GM23338 (cell line): ENCODE measurements at regions not wholly inside any gene's neighbourhood (a gene's known extent, or its start where the extent isn't known, plus 50 kb on each side); places are given as distances from the start of the nearest gene placed in this dataset.

ENCODE experiments used
- ATAC-seq: fragments of 200-7000 bp; cut with Tn5 transposase; 3 replicates; pipeline ENCODE4 v1.9.1; 2020
- DNase-seq: peaks from one replicate; pipeline ENCODE4 v3.0.0-alpha.2; 2015; ENCODE audit warnings: low spot score
- H2AFZ ChIP-seq: fragments of 200-600 bp; sonication (generic); 2 replicates; pipeline ENCODE4 v1.8.0; 2016; ENCODE audit warnings: antibody characterized with exemption, mild to moderate bottlenecking, moderate library complexity
- H3F3A ChIP-seq: fragments of 200-600 bp; sonication (generic); replicated peaks from 2 replicates; pipeline ENCODE4 v1.8.0; 2017; ENCODE audit warnings: antibody characterized with exemption, mixed run types, low read depth
- H3K27ac ChIP-seq: fragments of 200-600 bp; sonication (generic); 2 replicates; pipeline ENCODE4 v1.6.1; 2016; ENCODE audit warnings: low read depth
- H3K27me3 ChIP-seq: fragments of 200-600 bp; sonication (generic); 2 replicates; pipeline ENCODE4 v1.8.0; 2016; ENCODE audit warnings: mild to moderate bottlenecking, mixed run types, moderate library complexity; ENCODE audit not compliant: insufficient read depth
- H3K36me3 ChIP-seq: fragments of 200-600 bp; sonication (generic); 2 replicates; pipeline ENCODE4 v1.8.0; 2016; ENCODE audit warnings: mild to moderate bottlenecking; ENCODE audit not compliant: insufficient read depth
- H3K4me1 ChIP-seq: fragments of 200-600 bp; sonication (generic); 2 replicates; pipeline ENCODE4 v1.8.0; 2016; ENCODE audit warnings: mild to moderate bottlenecking, moderate library complexity; ENCODE audit not compliant: insufficient read depth
- H3K4me2 ChIP-seq: fragments of 200-600 bp; sonication (generic); 2 replicates; pipeline ENCODE4 v1.7.1; 2017; ENCODE audit warnings: mixed run types
- H3K4me3 ChIP-seq: fragments of 200-600 bp; sonication (generic); 2 replicates; pipeline ENCODE4 v1.6.1; 2016; ENCODE audit warnings: mixed run types
- H3K79me2 ChIP-seq: fragments of 200-600 bp; sonication (generic); replicated peaks from 2 replicates; pipeline ENCODE4 v1.8.0; 2017; ENCODE audit warnings: mild to moderate bottlenecking; ENCODE audit not compliant: insufficient read depth
- H3K9me2 ChIP-seq: fragments of 200-600 bp; sonication (generic); 2 replicates; pipeline ENCODE4 v1.8.0; 2017; ENCODE audit not compliant: insufficient read depth
- H4K20me1 ChIP-seq: fragments of 200-600 bp; sonication (generic); replicated peaks from 2 replicates; pipeline ENCODE4 v1.8.0; 2017; ENCODE audit warnings: mild to moderate bottlenecking; ENCODE audit not compliant: insufficient read depth
- H3K27ac Mint-ChIP-seq: 2 replicates; pipeline ENCODE4 v1.8.0; 2020; ENCODE audit warnings: inconsistent platforms, mild to moderate bottlenecking, moderate library complexity, mixed read lengths
- H3K27me3 Mint-ChIP-seq: 3 replicates; pipeline ENCODE4 v1.8.0; 2022; ENCODE audit warnings: low read depth, mild to moderate bottlenecking, moderate library complexity, mixed read lengths, inconsistent platforms; ENCODE audit not compliant: insufficient read depth, poor library complexity
- H3K36me3 Mint-ChIP-seq: 3 replicates; pipeline ENCODE4 v1.8.0; 2021; ENCODE audit warnings: low read depth, mild to moderate bottlenecking, inconsistent platforms, moderate library complexity, mixed read lengths
- H3K4me1 Mint-ChIP-seq: 3 replicates; pipeline ENCODE4 v1.8.0; 2020; ENCODE audit warnings: mild to moderate bottlenecking, inconsistent platforms, mixed read lengths
- H3K4me3 Mint-ChIP-seq: 3 replicates; pipeline ENCODE4 v1.8.0; 2021; ENCODE audit warnings: moderate library complexity, mild to moderate bottlenecking, inconsistent platforms, mixed read lengths
- H3K9me3 Mint-ChIP-seq: 3 replicates; pipeline ENCODE4 v1.8.0; 2020; ENCODE audit warnings: moderate library complexity, mild to moderate bottlenecking, inconsistent platforms, mixed read lengths
- CREB1 ChIP-seq: fragments of 250-450 bp; sonication (Bioruptor Pico); IDR thresholded peaks from 2 replicates; pipeline ENCODE4 v1.5.0; 2020; ENCODE audit warnings: low read depth, mild to moderate bottlenecking, moderate library complexity
- CTCF ChIP-seq, 2 experiments: fragments of 200-600 bp in 1 of 2; sonication (generic) in 1 of 2; conservative IDR thresholded peaks; 2 replicates each; pipeline versions ENCODE4 v1.5.1 to v1.6.1; 2016 to 2017; ENCODE audit warnings: antibody characterized with exemption in 2 of 2, low read depth in 2 of 2, mild to moderate bottlenecking in 2 of 2, moderate library complexity in 1 of 2
- ETS1 ChIP-seq: IDR thresholded peaks from 2 replicates; pipeline ENCODE4 v1.6.1; 2016; ENCODE audit warnings: antibody characterized with exemption
- EZH2 ChIP-seq: fragments of 200-600 bp; sonication (generic); IDR thresholded peaks from one replicate; pipeline ENCODE4 v1.8.0; 2017; ENCODE audit warnings: antibody characterized with exemption, mild to moderate bottlenecking, low read depth; ENCODE audit not compliant: unreplicated experiment
- NANOG ChIP-seq: IDR thresholded peaks from 2 replicates; pipeline ENCODE4 v1.6.1; 2016; ENCODE audit warnings: antibody characterized with exemption, borderline replicate concordance
- POLR2AphosphoS5 ChIP-seq: IDR thresholded peaks from 2 replicates; pipeline ENCODE4 v1.6.1; 2016; ENCODE audit warnings: antibody characterized with exemption, low read depth
- REST ChIP-seq: IDR thresholded peaks from one replicate; pipeline ENCODE4 v1.6.1; 2018; ENCODE audit warnings: antibody characterized with exemption; ENCODE audit not compliant: unreplicated experiment
- STAT1 ChIP-seq: IDR thresholded peaks from one replicate; pipeline ENCODE4 v1.6.1; 2016; ENCODE audit warnings: antibody characterized with exemption; ENCODE audit not compliant: unreplicated experiment
- ZNF114 ChIP-seq: fragments of 250-450 bp; sonication (Bioruptor Pico); IDR thresholded peaks from 2 replicates; pipeline ENCODE4 v1.5.0; 2020; ENCODE audit warnings: mild to moderate bottlenecking, moderate library complexity
- ZNF331 ChIP-seq: fragments of 250-450 bp; sonication (Bioruptor Pico); IDR thresholded peaks from 2 replicates; pipeline ENCODE4 v1.5.0; 2020; ENCODE audit warnings: low read depth, mild to moderate bottlenecking, moderate library complexity

DNA sequence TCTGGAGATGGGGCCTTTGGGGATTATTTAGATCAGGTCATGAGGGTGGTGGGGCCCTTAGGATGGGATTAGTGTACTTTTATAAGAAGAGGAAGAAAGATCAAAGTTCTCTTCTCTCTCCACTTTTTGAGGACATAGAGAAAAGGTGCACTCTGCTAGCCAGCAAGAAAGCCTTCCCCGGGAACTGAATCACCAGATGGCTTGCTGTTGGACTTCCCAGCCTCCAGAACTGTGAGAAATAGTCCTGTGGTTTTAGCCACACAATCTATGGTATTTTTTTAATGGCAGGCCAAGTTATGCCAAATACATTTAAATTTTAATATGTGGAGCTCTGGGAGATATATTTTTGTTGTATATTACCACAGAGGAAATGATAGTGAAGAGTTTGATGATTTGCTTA is 385.8 kb downstream of the KLF12 start (continued):
- TF ChIP-seq REST (no peak), ETS1 (no peak), ZNF331 (CRISPR knock-in tag) (no peak)

- DNase-seq: no peak
- Histone ChIP-seq H3K36me3 (no peaks in the 10 kb centered on the region), H3K4me1 (no peaks in the 10 kb centered on the region), H2AFZ (no peak overlapping the region), H3K9me2 (no peaks in the 10 kb centered on the region), H3K27me3 (no peaks in the 10 kb centered on the region), H3F3A (no peaks in the 10 kb centered on the region), H3K4me3 (no peak overlapping the region), H4K20me1 (no peaks in the 10 kb centered on the region), H3K27ac (no peak overlapping the region), H3K4me2 (no peak overlapping the region), H3K79me2 (no peaks in the 10 kb centered on the region)
- Mint-ChIP-seq H3K27me3 (no peaks in the 10 kb centered on the region), H3K27ac (no peak overlapping the region), H3K9me3 (peaks cover 4% of the 10 kb centered on the region; the same call in 1 of the 3 replicates), H3K36me3 (peaks cover 7% of the 10 kb centered on the region; the same call in 2 of the 3 replicates), H3K4me3 (no peak overlapping the region), H3K4me1 (peaks cover 10% of the 10 kb centered on the region)
- no peak for ATAC-seq
- no peak for TF ChIP-seq CREB1 (CRISPR knock-in tag)
- no peak for TF ChIP-seq CTCF (conservative IDR thresholded peaks at IDR 0.05; ENCODE audit: low read depth in 2 of 2)
- TF ChIP-seq ZNF114 (CRISPR knock-in tag): no peak
- no peak for TF ChIP-seq ZNF331 (CRISPR knock-in tag)
- no peak for TF ChIP-seq POLR2AphosphoS5
- TF ChIP-seq STAT1: no peak
- TF ChIP-seq NANOG: no peak
- no peak for TF ChIP-seq REST
- TF ChIP-seq EZH2: no peak
These were observed 389.0 kb downstream of the KLF12 start for GRCh38 chr13:73745190-73745589.
